ENCODE measurements at regions not wholly inside any gene's neighbourhood (a gene's known extent, or its start where the extent isn't known, plus 50 kb on each side); places are given as distances from the start of the nearest gene placed in this dataset.

DNA sequence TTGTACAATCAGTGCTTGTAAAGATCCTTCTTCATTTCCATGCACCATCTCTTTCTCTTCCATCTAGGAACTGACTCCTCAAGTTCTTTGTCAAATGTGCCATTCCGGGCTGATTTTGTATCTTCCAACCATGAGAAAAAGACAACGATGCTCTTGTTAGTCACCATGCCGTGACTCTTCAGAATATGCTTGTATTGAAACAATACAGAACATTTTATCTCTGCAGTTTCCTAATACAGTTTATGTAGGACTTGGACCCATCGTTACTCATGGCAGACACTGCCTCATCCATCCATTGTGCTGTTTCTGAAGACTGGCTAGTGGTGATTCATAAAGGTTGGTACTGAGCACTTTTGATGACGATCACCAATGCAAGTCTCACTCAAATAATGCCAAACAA is 283.2 kb downstream of the KCNS3 start (continued):
- no peak for TF ChIP-seq MAFK (IDR thresholded peaks at IDR 0.05; ENCODE audit: low read depth, low read length)

DNA sequence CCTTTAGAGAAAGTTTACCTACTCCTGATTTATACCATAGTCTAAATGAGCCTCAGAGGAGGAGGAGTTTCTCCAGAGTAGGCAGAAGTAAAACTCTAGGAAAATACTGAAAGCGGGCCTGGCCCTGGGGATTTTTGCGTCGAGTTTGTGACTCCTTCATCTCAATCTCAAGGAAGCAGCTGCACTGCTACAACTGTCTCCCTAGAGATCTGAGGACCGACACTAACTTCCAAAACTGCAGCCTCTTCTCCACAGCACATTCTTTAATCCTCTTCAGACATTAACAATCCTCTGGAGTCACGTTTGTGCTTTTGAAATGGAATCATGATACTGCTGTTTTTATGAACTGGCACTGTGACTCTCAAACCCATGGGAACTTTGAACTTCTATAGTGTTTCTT is 281.4 kb downstream of the KCNS3 start:
- ChIA-PET CTCF (ENCODE audit: partially characterized antibody) (interaction anchor here (1.7 to 2.2 kb wide), 2 partner anchors 10 to 14 kb away, joined by 6 to 8 read pairs; no protein-coding TSS in a partner anchor), POLR2A (ENCODE audit: partially characterized antibody) (no interaction called here)
- Histone ChIP-seq H4K20me1 (replicated peaks in 1 of 2; ENCODE audit: control insufficient read depth in 1 of 2, insufficient read depth in 2 of 2, low read length in 2 of 2) (no peaks in the 10 kb centered on the region), H3K9me3 (ENCODE audit: insufficient read depth in 2 of 2, low read depth in 1 of 2, low read length in 1 of 2) (no peaks in the 10 kb centered on the region), H3K79me1 (ENCODE audit: low read depth, low read length) (no peaks in the 10 kb centered on the region), H2BK15ac (ENCODE audit: low read length) (no peak overlapping the region), H3K36me3 (ENCODE audit: control insufficient read depth in 2 of 4, insufficient read depth in 4 of 4, low read length in 3 of 4) (no peaks in the 10 kb centered on the region), H3K56ac (replicated peaks; ENCODE audit: insufficient read length, low read depth, low read length) (no peak overlapping the region), H2BK120ac (replicated peaks; ENCODE audit: low read depth, low read length) (no peak overlapping the region), H3K4me2 (ENCODE audit: insufficient read depth in 1 of 2, low read depth in 2 of 2, low read length in 2 of 2) (no peak overlapping the region), H3K18ac (ENCODE audit: extremely low read depth, low read length) (no peak overlapping the region), H4K8ac (ENCODE audit: extremely low read depth, insufficient read depth, low read length) (no peak overlapping the region), H3K14ac (ENCODE audit: insufficient read length) (no peak overlapping the region), H3K23me2 (ENCODE audit: low read depth, low read length) (no peaks in the 10 kb centered on the region), H3K4ac (replicated peaks; ENCODE audit: insufficient read length, low read depth, low read length) (no peak overlapping the region), H4K91ac (replicated peaks; ENCODE audit: insufficient read length, low read length) (no peak overlapping the region), H3K79me2 (ENCODE audit: control insufficient read depth in 1 of 2, insufficient read depth in 2 of 2, low read length in 2 of 2) (no peaks in the 10 kb centered on the region), H3K27me3 (replicated peaks in 1 of 4; ENCODE audit: control insufficient read depth in 3 of 4, extremely low read depth in 1 of 4, insufficient read depth in 3 of 4, low read length in 3 of 4) (no peaks in the 10 kb centered on the region), H2AFZ (ENCODE audit: low read length) (no peak overlapping the region), H3K4me3 (ENCODE audit: extremely low read depth in 1 of 4, insufficient read depth in 2 of 4, low read depth in 3 of 4, low read length in 4 of 4) (no peak overlapping the region), H2BK20ac (ENCODE audit: low read length) (no peak overlapping the region), H4K5ac (ENCODE audit: insufficient read length, low read depth, low read length) (no peak overlapping the region), H2BK12ac (ENCODE audit: low read depth, low read length) (no peak overlapping the region), H3K27ac (ENCODE audit: low read depth, low read length) (no peak overlapping the region), H2BK5ac (ENCODE audit: low read depth, low read length) (no peak overlapping the region), H2AK5ac (ENCODE audit: low read depth, low read length) (no peak overlapping the region), H3K4me1 (replicated peaks in 1 of 4; ENCODE audit: control insufficient read depth in 3 of 4, insufficient read depth in 4 of 4, low read length in 3 of 4) (no peaks in the 10 kb centered on the region), H3K9ac (replicated peaks in 1 of 4; ENCODE audit: extremely low read depth in 1 of 4, low read depth in 3 of 4, low read length in 3 of 4) (no peak overlapping the region), H3K23ac (ENCODE audit: insufficient read length) (no peak overlapping the region)
- 95% methylated on average over 5 of the region's 5 CpGs; no CpG with 5 or more reads in 1 of the 2 experiments for WGBS, 2 experiments (ENCODE audit: extremely low coverage in 1 of 2, insufficient coverage in 1 of 2, insufficient read length in 1 of 2, insufficient replicate concordance in 2 of 2, low coverage in 1 of 2, low lambda C conversion rate in 2 of 2, missing lambda C conversion rate in 1 of 2)
- DNase-seq (ENCODE audit: low read depth in 1 of 2, low spot score in 2 of 2) (no peak), FAIRE-seq (no peak)
- TF ChIP-seq POU5F1 (IDR thresholded peaks at IDR 0.05; ENCODE audit: low read depth, low read length) = no peak
- TF ChIP-seq EZH2 (IDR thresholded peaks at IDR 0.05; ENCODE audit: low read depth, low read length, severe bottlenecking) = no peak
- no peak for TF ChIP-seq CHD1 (IDR thresholded peaks at IDR 0.05; ENCODE audit: low read depth, low read length)
- TF ChIP-seq ASH2L (IDR thresholded peaks at IDR 0.05; ENCODE audit: low read length) = no peak
- TF ChIP-seq BRCA1 (IDR thresholded peaks at IDR 0.05; ENCODE audit: low read depth, low read length) = no peak
- no peak for TF ChIP-seq CHD2 (IDR thresholded peaks at IDR 0.05; ENCODE audit: low read length)
- TF ChIP-seq YY1 (IDR thresholded peaks at IDR 0.05; ENCODE audit: low read depth, low read length) = no peak
- no peak for TF ChIP-seq POLR2AphosphoS5 (IDR thresholded peaks at IDR 0.05; ENCODE audit: low read depth, low read length)
- no peak for TF ChIP-seq CEBPB (IDR thresholded peaks at IDR 0.05; ENCODE audit: low read depth, low read length)
- no peak for TF ChIP-seq HDAC6 (IDR thresholded peaks at IDR 0.05; ENCODE audit: low read depth, low read length)
- no peak for TF ChIP-seq SIN3A (conservative IDR thresholded peaks at IDR 0.05 in 1 of 2, IDR thresholded peaks at IDR 0.05 in 1 of 2; ENCODE audit: low read depth in 1 of 2, low read length in 2 of 2)
- no peak for TF ChIP-seq TAF1 (IDR thresholded peaks at IDR 0.05; ENCODE audit: low read depth, low read length)
